ENCODE measurements at regions not wholly inside any gene's neighbourhood (a gene's known extent, or its start where the extent isn't known, plus 50 kb on each side); places are given as distances from the start of the nearest gene placed in this dataset.

DNA sequence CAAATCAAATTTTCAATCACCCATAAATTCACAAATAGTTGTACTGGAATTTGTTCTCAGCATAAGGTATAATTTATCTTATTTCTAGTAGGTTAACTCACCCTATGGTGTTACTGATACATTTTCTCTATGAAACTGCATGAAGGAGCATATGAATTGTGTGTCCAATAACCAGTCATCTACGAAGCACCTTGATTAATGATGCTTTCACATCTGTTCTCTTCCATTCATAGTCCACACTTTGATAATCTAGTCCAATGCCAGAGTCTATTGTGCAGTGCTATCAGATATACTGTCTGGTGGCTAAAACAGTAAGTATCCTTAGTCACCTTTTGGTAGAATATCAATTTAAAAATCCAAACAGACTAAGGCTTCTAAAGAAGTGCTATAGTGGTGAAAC, 876.0 kb downstream of the RPS29 start:
- Histone ChIP-seq H2AFZ (ENCODE audit: low read length) (no peak overlapping the region), H3K18ac (ENCODE audit: insufficient read length, low read depth, low read length) (no peak overlapping the region), H3K27ac (ENCODE audit: insufficient read length, low read depth, low read length) (no peak overlapping the region), H3K79me2 (ENCODE audit: insufficient read depth, low read length) (no peaks in the 10 kb centered on the region), H3K23me2 (ENCODE audit: insufficient read length, low read depth, low read length, poor library complexity, severe bottlenecking) (no peaks in the 10 kb centered on the region), H3K56ac (ENCODE audit: insufficient read length, low read depth, low read length) (no peak overlapping the region), H3K14ac (ENCODE audit: insufficient read depth, low read length) (no peak overlapping the region), H2BK5ac (ENCODE audit: insufficient read length, low read length) (no peak overlapping the region), H4K91ac (ENCODE audit: insufficient read length, low read depth, low read length) (no peak overlapping the region), H3T11ph (ENCODE audit: low read length) (no peak overlapping the region), H2BK12ac (ENCODE audit: insufficient read length, low read depth, low read length) (no peak overlapping the region), H3K23ac (ENCODE audit: insufficient read length, low read depth, low read length) (no peak overlapping the region), H3K4ac (ENCODE audit: low read depth, low read length) (no peak overlapping the region), H3K9me3 (ENCODE audit: control insufficient read depth, low read depth, low read length) (no peaks in the 10 kb centered on the region), H4K20me1 (ENCODE audit: control insufficient read depth, insufficient read depth, insufficient read length) (no peaks in the 10 kb centered on the region), H2BK20ac (ENCODE audit: low read depth, low read length, poor library complexity, severe bottlenecking) (no peak overlapping the region), H2BK15ac (ENCODE audit: low read depth, low read length) (no peak overlapping the region), H3K4me1 (ENCODE audit: insufficient read depth, low read length) (no peaks in the 10 kb centered on the region), H4K5ac (ENCODE audit: insufficient read length, low read depth, low read length) (no peak overlapping the region), H2AK5ac (ENCODE audit: insufficient read length, low read length) (no peak overlapping the region), H3K27me3 (ENCODE audit: insufficient read depth, low read length) (no peaks in the 10 kb centered on the region), H3K9ac (ENCODE audit: extremely low read depth, insufficient read length, low read length) (no peak overlapping the region), H3K79me1 (ENCODE audit: insufficient read depth, low read depth, low read length, poor library complexity, severe bottlenecking) (no peaks in the 10 kb centered on the region), H4K8ac (replicated peaks; ENCODE audit: insufficient read length, low read depth, low read length) (no peak overlapping the region), H2BK120ac (ENCODE audit: low read depth, low read length, poor library complexity, severe bottlenecking) (no peak overlapping the region), H3K4me2 (ENCODE audit: insufficient read depth, insufficient read length, low read length) (no peak overlapping the region)
- Mint-ChIP-seq H3K4me1 (no peaks in the 10 kb centered on the region), H3K9me3 (no peaks in the 10 kb centered on the region), H3K27ac (no peak overlapping the region), H3K36me3 (ENCODE audit: insufficient read depth in 1 of 3, low read depth in 3 of 3) (no peaks in the 10 kb centered on the region), H3K27me3 (ENCODE audit: low read depth) (no peaks in the 10 kb centered on the region), H3K4me3 (no peak overlapping the region)
- DNase-seq = no peak
- WGBS (ENCODE audit: extremely low coverage, insufficient read length, low lambda C conversion rate) = no CpG with 5 or more reads among the region's 1 CpG
- no peak for TF ChIP-seq CTCF (conservative IDR thresholded peaks at IDR 0.05)

All from H9 (cell line).